ENCODE measurements at regions not wholly inside any gene's neighbourhood (a gene's known extent, or its start where the extent isn't known, plus 50 kb on each side); places are given as distances from the start of the nearest gene placed in this dataset.

GRCh38 chr13:42420304-42420703 is 148.4 kb downstream of the AKAP11 start:
- H2BK20ac ChIP-seq (ENCODE audit: low read length), result no peak overlapping the region
- ChIA-PET POLR2A (ENCODE audit: partially characterized antibody) (no interaction called here), CTCF (ENCODE audit: partially characterized antibody) (no interaction called here)
- no peak overlapping the region for H2AK5ac ChIP-seq (ENCODE audit: low read depth, low read length)
- no peak for FAIRE-seq
- H4K20me1 ChIP-seq (replicated peaks in 1 of 2; ENCODE audit: control insufficient read depth in 1 of 2, insufficient read depth in 2 of 2, low read length in 2 of 2), result no peaks in the 10 kb centered on the region
- no peaks in the 10 kb centered on the region for H3K27me3 ChIP-seq (replicated peaks in 1 of 4; ENCODE audit: control insufficient read depth in 3 of 4, extremely low read depth in 1 of 4, insufficient read depth in 3 of 4, low read length in 3 of 4)
- H2BK15ac ChIP-seq (ENCODE audit: low read length), result no peak overlapping the region
- H3K27ac ChIP-seq (ENCODE audit: low read depth, low read length), result no peak overlapping the region
- no peak for DNase-seq (ENCODE audit: low read depth in 1 of 2, low spot score in 2 of 2)
- no peak overlapping the region for H3K14ac ChIP-seq (ENCODE audit: insufficient read length)
- H3K36me3 ChIP-seq (ENCODE audit: control insufficient read depth in 2 of 4, insufficient read depth in 4 of 4, low read length in 3 of 4), result peaks cover 0 to 3% (median 0%) of the 10 kb centered on the region in 4 experiments; a peak in 1 of 8 replicates
- peaks cover 0 to 10% of the 10 kb centered on the region in 2 experiments; a peak in 2 of 4 replicates for H3K9me3 ChIP-seq (ENCODE audit: insufficient read depth in 2 of 2, low read depth in 1 of 2, low read length in 1 of 2)
- no peak overlapping the region for H2BK5ac ChIP-seq (ENCODE audit: low read depth, low read length)
- no peaks in the 10 kb centered on the region for H3K4me1 ChIP-seq (replicated peaks in 1 of 4; ENCODE audit: control insufficient read depth in 3 of 4, insufficient read depth in 4 of 4, low read length in 3 of 4)
- no peak overlapping the region for H3K9ac ChIP-seq (replicated peaks in 1 of 4; ENCODE audit: extremely low read depth in 1 of 4, low read depth in 3 of 4, low read length in 3 of 4)
- no peak overlapping the region for H3K4ac ChIP-seq (replicated peaks; ENCODE audit: insufficient read length, low read depth, low read length)
- WGBS, 2 experiments (ENCODE audit: extremely low coverage in 1 of 2, insufficient coverage in 1 of 2, insufficient read length in 1 of 2, insufficient replicate concordance in 2 of 2, low coverage in 1 of 2, low lambda C conversion rate in 2 of 2, missing lambda C conversion rate in 1 of 2), result 91% methylated on average over 2 of the region's 2 CpGs; no CpG with 5 or more reads in 1 of the 2 experiments
- H2BK12ac ChIP-seq (ENCODE audit: low read depth, low read length), result no peak overlapping the region
- no peak overlapping the region for H3K56ac ChIP-seq (replicated peaks; ENCODE audit: insufficient read length, low read depth, low read length)
- no peak overlapping the region for H2BK120ac ChIP-seq (replicated peaks; ENCODE audit: low read depth, low read length)
- no peak overlapping the region for H4K8ac ChIP-seq (ENCODE audit: extremely low read depth, insufficient read depth, low read length)
- H3K23me2 ChIP-seq (ENCODE audit: low read depth, low read length), result no peaks in the 10 kb centered on the region
- H3K23ac ChIP-seq (ENCODE audit: insufficient read length), result no peak overlapping the region
- no peaks in the 10 kb centered on the region for H3K79me2 ChIP-seq (ENCODE audit: control insufficient read depth in 1 of 2, insufficient read depth in 2 of 2, low read length in 2 of 2)
- no peak overlapping the region for H3K4me3 ChIP-seq (ENCODE audit: extremely low read depth in 1 of 4, insufficient read depth in 2 of 4, low read depth in 3 of 4, low read length in 4 of 4)
- H4K5ac ChIP-seq (ENCODE audit: insufficient read length, low read depth, low read length), result no peak overlapping the region
- no peak overlapping the region for H3K4me2 ChIP-seq (ENCODE audit: insufficient read depth in 1 of 2, low read depth in 2 of 2, low read length in 2 of 2)
- no peaks in the 10 kb centered on the region for H3K79me1 ChIP-seq (ENCODE audit: low read depth, low read length)
- no peak overlapping the region for H4K91ac ChIP-seq (replicated peaks; ENCODE audit: insufficient read length, low read length)
- no peak overlapping the region for H2AFZ ChIP-seq (ENCODE audit: low read length)
- H3K18ac ChIP-seq (ENCODE audit: extremely low read depth, low read length), result no peak overlapping the region
- TF ChIP-seq KDM4A (IDR thresholded peaks at IDR 0.05; ENCODE audit: low read depth, low read length, severe bottlenecking) (no peak), KDM1A (IDR thresholded peaks at IDR 0.05; ENCODE audit: borderline replicate concordance, low read length) (no peak), POU5F1 (IDR thresholded peaks at IDR 0.05; ENCODE audit: low read depth, low read length) (no peak), GABPA (IDR thresholded peaks at IDR 0.05; ENCODE audit: borderline replicate concordance, insufficient read depth, low read length) (no peak), RNF2 (IDR thresholded peaks at IDR 0.05; ENCODE audit: borderline replicate concordance, low read depth, low read length, missing control alignments, poor library complexity, severe bottlenecking) (no peak), SP4 (IDR thresholded peaks at IDR 0.05; ENCODE audit: low read length) (no peak), ATF2 (IDR thresholded peaks at IDR 0.05; ENCODE audit: low read length) (no peak), RBBP5 (IDR thresholded peaks at IDR 0.05; ENCODE audit: borderline replicate concordance, low read depth, low read length) (no peak), YY1 (IDR thresholded peaks at IDR 0.05; ENCODE audit: low read depth, low read length) (no peak), SAP30 (IDR thresholded peaks at IDR 0.05; ENCODE audit: insufficient read depth, insufficient replicate concordance, low read length) (no peak), BACH1 (IDR thresholded peaks at IDR 0.05; ENCODE audit: low read length) (no peak), HDAC6 (IDR thresholded peaks at IDR 0.05; ENCODE audit: low read depth, low read length) (no peak), TBP (IDR thresholded peaks at IDR 0.05; ENCODE audit: low read depth, low read length) (no peak)

Measured in H1 (cell line).